GM19372 (cell line): ENCODE measurements at regions not wholly inside any gene's neighbourhood (a gene's known extent, or its start where the extent isn't known, plus 50 kb on each side); places are given as distances from the start of the nearest gene placed in this dataset.

Experiments
- ATAC-seq: cut with Tn5 transposase; IDR thresholded peaks from one replicate; pipeline ENCODE4 v1.9.1; 2021; ENCODE audit warnings: mild to moderate bottlenecking, low read depth, moderate library complexity; ENCODE audit not compliant: unreplicated experiment

GRCh38 chr4:23279377-23279986, 586.7 kb downstream of the GBA3 start:
- no peak for ATAC-seq

GRCh38 chr4:23278845-23279244, 586.1 kb downstream of the GBA3 start:
- no peak for ATAC-seq

- ATAC-seq: no peak
Measured at GRCh38 chr4:23276076-23276475, 583.3 kb downstream of the GBA3 start.

- no peak for ATAC-seq
Measured at GRCh38 chr4:23269566-23269965, 576.8 kb downstream of the GBA3 start.

GRCh38 chr4:23268072-23268771, 575.5 kb downstream of the GBA3 start:
- ATAC-seq: no peak

- ATAC-seq: no peak
Measured at GRCh38 chr4:23266401-23266800, 573.7 kb downstream of the GBA3 start.

GRCh38 chr4:23260511-23260910, 567.8 kb downstream of the GBA3 start:
- no peak for ATAC-seq

GRCh38 chr4:23245203-23245832, 552.6 kb downstream of the GBA3 start:
- ATAC-seq: no peak

- ATAC-seq: no peak
Measured at GRCh38 chr4:23242962-23243361, 550.2 kb downstream of the GBA3 start.

- no peak for ATAC-seq
Measured at GRCh38 chr4:23241408-23241807, 548.7 kb downstream of the GBA3 start.

- ATAC-seq: no peak
Measured at GRCh38 chr4:23238848-23239247, 546.1 kb downstream of the GBA3 start.

- ATAC-seq: no peak
Measured at GRCh38 chr4:23237771-23238170, 545.0 kb downstream of the GBA3 start.

GRCh38 chr4:23235628-23236390, 543.1 kb downstream of the GBA3 start:
- no peak for ATAC-seq

- ATAC-seq: no peak
Measured at GRCh38 chr4:23234716-23235115, 542.0 kb downstream of the GBA3 start.

- no peak for ATAC-seq
Measured at GRCh38 chr4:23234018-23234417, 541.3 kb downstream of the GBA3 start.

- no peak for ATAC-seq
Measured at GRCh38 chr4:23233596-23233995, 540.9 kb downstream of the GBA3 start.

- no peak for ATAC-seq
Measured at GRCh38 chr4:23232987-23233386, 540.2 kb downstream of the GBA3 start.

GRCh38 chr4:23225564-23225963, 532.8 kb downstream of the GBA3 start:
- ATAC-seq: no peak

- no peak for ATAC-seq
Measured at GRCh38 chr4:23224684-23225420, 532.1 kb downstream of the GBA3 start.

- no peak for ATAC-seq
Measured at GRCh38 chr4:23220911-23221310, 528.2 kb downstream of the GBA3 start.
